ENCODE measurements at regions not wholly inside any gene's neighbourhood (a gene's known extent, or its start where the extent isn't known, plus 50 kb on each side); places are given as distances from the start of the nearest gene placed in this dataset.

- DNase-seq (ENCODE audit: low read depth in 1 of 2, low spot score in 1 of 2) = no peak
- TF ChIP-seq JUND (IDR thresholded peaks at IDR 0.05; ENCODE audit: low read depth) = no peak
Observed at GRCh38 chr1:219689774-219690173, 76.9 kb upstream of the ZC3H11B start.

DNA sequence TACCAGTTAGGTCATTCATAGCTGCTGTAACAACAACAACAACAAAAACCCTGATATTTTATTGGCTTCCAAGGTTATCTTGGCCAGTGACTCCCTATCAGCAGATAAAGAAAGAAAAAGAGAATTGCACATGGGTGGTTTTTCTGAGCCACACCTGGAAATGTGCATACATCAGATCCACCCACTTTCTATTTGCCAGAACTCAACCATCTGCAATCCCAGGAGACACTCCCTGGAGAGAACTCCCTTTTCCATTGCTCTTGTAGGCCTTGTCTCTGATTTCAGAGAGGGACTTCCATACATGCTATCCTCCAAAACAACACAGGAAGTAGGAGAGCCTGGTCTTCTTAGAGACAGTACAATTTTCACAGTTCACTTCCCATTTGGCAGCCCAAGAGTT, 74.9 kb upstream of the ZC3H11B start:
- DNase-seq (ENCODE audit: low read depth in 1 of 2, low spot score in 1 of 2) = no peak
- TF ChIP-seq JUND (IDR thresholded peaks at IDR 0.05; ENCODE audit: low read depth) = no peak
- in situ Hi-C loops (cut with HindIII; ENCODE audit: low pct_unique_long_range_greater_than_20kb, low sequenced_read_pairs) = no loop called here

More at GRCh38 chr1:219689774-219690173, 76.9 kb upstream of the ZC3H11B start:
- in situ Hi-C loops (cut with HindIII; ENCODE audit: low pct_unique_long_range_greater_than_20kb, low sequenced_read_pairs) = no loop called here

- in situ Hi-C loops (cut with HindIII; ENCODE audit: low pct_unique_long_range_greater_than_20kb, low sequenced_read_pairs) = no loop called here
Observed at GRCh38 chr1:219686171-219686570, 73.3 kb upstream of the ZC3H11B start.

DNA sequence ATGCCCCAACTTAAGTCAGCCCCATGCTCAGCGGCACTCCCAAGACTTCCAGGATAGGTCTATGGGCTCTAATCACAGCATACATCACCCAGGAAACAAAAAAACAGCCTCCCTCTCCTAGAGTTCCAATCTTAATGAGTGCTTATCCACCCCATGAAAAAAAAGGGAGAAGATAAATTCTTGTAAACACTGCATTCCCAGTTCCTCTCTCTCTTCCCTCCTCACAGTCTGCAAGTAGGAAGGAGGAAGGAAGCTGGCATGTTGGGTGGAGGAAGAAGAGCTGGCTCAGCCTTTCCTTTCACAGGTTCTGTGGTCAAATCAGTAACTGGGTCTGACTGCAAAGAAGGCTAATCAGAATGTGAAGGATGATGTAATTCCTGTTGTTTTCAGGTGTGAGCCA, 69.9 kb upstream of the ZC3H11B start:
- in situ Hi-C loops (cut with HindIII; ENCODE audit: low pct_unique_long_range_greater_than_20kb, low sequenced_read_pairs) = no loop called here

More at GRCh38 chr1:219686171-219686570, 73.3 kb upstream of the ZC3H11B start:
- no peak for TF ChIP-seq JUND (IDR thresholded peaks at IDR 0.05; ENCODE audit: low read depth)
- DNase-seq (ENCODE audit: low read depth in 1 of 2, low spot score in 1 of 2) = no peak

DNA sequence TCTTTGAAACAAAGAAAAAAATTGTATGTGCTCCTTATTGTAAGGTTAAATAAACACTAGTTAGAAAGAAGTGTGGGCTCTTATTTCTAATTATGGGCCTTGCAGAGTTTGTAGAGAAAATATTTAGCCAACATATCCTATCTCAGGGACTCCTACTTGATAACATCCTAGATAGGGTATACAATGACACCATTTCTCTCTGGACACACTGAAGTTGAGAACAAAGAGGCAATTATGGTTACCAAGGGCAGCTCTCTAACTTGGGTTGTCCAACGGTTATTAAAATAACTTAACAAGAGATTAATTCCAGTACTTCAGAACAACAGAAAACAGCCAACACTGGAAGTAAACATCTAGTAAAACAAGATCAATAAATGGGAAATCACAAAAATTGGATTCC, 69.0 kb upstream of the ZC3H11B start:
- in situ Hi-C loops (cut with HindIII; ENCODE audit: low pct_unique_long_range_greater_than_20kb, low sequenced_read_pairs) = no loop called here
- TF ChIP-seq JUND (IDR thresholded peaks at IDR 0.05; ENCODE audit: low read depth) = no peak
- DNase-seq (ENCODE audit: low read depth in 1 of 2, low spot score in 1 of 2) = no peak

More for the DNA sequence above, 69.9 kb upstream of the ZC3H11B start:
- TF ChIP-seq JUND (IDR thresholded peaks at IDR 0.05; ENCODE audit: low read depth) = no peak
- DNase-seq (ENCODE audit: low read depth in 1 of 2, low spot score in 1 of 2) = no peak

- no peak for DNase-seq (ENCODE audit: low read depth in 1 of 2, low spot score in 1 of 2)
- TF ChIP-seq JUND (IDR thresholded peaks at IDR 0.05; ENCODE audit: low read depth) = no peak
- in situ Hi-C loops (cut with HindIII; ENCODE audit: low pct_unique_long_range_greater_than_20kb, low sequenced_read_pairs) = no loop called here
Observed at GRCh38 chr1:219676012-219676765, 63.3 kb upstream of the ZC3H11B start.

DNA sequence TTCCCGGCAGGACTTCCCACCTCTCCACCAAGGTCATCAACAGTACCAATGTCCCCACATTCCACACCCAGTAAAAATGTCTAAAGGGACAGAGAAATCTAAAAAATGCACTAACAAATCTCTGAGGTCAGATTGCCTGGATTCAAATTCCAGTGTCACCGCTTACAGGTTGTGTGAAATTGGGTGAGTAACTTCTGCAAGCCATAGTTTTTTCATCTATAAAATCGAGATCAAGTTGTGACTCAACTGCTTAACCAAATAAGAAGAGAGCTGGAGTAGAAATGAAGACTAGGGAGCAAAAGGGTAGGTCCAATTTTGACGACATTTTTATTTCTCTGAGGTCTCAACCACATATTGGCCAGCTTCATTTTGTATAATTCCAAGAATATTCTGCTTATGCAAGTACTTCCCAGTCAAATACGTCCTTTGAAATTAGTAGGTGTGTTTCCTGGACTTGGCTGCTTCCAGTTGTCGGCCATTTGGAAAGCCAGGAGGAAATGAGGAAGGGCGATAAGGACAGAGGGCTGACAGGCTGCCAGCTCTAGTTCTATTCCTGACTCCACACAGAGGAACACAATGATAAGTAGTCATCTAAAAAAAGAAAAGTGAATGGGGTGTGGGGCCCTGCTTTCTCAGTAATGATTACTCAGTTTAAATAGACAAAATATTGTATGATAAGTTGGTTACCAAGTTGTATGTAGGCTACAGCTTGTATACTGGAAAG, 57.7 kb upstream of the ZC3H11B start:
- no peak for TF ChIP-seq JUND (IDR thresholded peaks at IDR 0.05; ENCODE audit: low read depth)
- in situ Hi-C loops (cut with HindIII; ENCODE audit: low pct_unique_long_range_greater_than_20kb, low sequenced_read_pairs) = no loop called here
- no peak for DNase-seq (ENCODE audit: low read depth in 1 of 2, low spot score in 1 of 2)

GRCh38 chr1:219669556-219669955, 56.7 kb upstream of the ZC3H11B start:
- DNase-seq (ENCODE audit: low read depth in 1 of 2, low spot score in 1 of 2) = no peak
- in situ Hi-C loops (cut with HindIII; ENCODE audit: low pct_unique_long_range_greater_than_20kb, low sequenced_read_pairs) = no loop called here
- no peak for TF ChIP-seq JUND (IDR thresholded peaks at IDR 0.05; ENCODE audit: low read depth)

DNA sequence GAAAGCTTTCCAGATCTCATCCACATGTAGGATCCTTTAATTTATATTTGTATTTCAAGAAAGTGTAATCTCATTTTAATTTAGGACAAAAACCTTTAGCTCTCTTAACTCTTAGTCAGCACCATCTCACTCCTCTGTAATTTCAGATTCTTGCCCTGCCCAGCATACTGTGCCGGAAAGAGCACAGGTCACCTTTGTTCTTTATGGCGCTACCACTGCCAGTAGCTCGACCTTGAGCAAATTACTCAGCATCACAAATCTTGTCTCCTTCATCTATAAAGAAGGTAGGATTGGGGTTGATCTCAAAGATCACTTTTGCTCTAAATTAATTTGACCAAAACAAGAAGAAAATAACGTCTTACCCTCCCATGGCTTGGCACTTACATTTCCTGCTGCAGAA, 56.1 kb upstream of the ZC3H11B start:
- TF ChIP-seq JUND (IDR thresholded peaks at IDR 0.05; ENCODE audit: low read depth) = no peak
- DNase-seq (ENCODE audit: low read depth in 1 of 2, low spot score in 1 of 2) = no peak
- in situ Hi-C loops (cut with HindIII; ENCODE audit: low pct_unique_long_range_greater_than_20kb, low sequenced_read_pairs) = no loop called here

DNA sequence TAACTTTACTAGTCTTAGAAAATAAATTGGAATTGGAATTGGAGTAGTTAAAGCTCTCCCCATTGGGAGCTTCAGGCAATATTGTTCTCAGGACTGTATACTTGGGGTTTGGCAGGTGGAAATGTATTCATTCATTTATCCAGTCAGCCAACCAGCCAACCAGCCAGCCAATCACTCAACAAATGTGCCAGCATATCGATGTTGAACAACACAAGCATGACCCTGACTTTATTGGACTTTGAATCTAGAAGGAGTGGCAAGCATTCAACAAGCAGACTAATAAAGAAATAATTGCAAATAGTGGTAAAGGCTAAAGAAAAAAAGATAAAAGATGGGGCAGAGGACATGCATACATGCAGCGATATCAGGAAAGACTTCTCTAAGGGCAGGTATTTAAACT, 55.5 kb upstream of the ZC3H11B start:
- DNase-seq (ENCODE audit: low read depth in 1 of 2, low spot score in 1 of 2) = no peak
- no peak for TF ChIP-seq JUND (IDR thresholded peaks at IDR 0.05; ENCODE audit: low read depth)
- in situ Hi-C loops (cut with HindIII; ENCODE audit: low pct_unique_long_range_greater_than_20kb, low sequenced_read_pairs) = no loop called here

- in situ Hi-C loops (cut with HindIII; ENCODE audit: low pct_unique_long_range_greater_than_20kb, low sequenced_read_pairs) = no loop called here
- no peak for DNase-seq (ENCODE audit: low read depth in 1 of 2, low spot score in 1 of 2)
Observed at GRCh38 chr1:219666242-219666641, 53.3 kb upstream of the ZC3H11B start.

DNA sequence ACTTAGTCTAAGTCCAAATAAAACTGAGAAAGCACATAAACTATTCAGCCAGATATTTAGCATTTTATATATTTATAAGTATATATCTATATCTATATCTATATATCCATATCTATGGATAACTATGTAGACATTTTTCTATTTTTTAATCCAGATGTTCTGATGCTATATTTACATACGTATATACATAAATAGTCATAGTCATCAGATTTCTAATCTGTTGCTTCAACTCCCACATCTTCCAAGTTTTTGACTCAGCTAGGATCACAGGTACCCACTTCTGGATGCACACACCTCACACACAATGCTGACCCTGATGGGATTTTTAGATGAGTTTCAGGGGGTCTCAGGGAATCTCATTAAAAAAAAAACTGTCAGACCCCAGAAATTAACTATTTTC, 52.2 kb upstream of the ZC3H11B start:
- DNase-seq (ENCODE audit: low read depth in 1 of 2, low spot score in 1 of 2) = no peak
- TF ChIP-seq JUND (IDR thresholded peaks at IDR 0.05; ENCODE audit: low read depth) = no peak
- in situ Hi-C loops (cut with HindIII; ENCODE audit: low pct_unique_long_range_greater_than_20kb, low sequenced_read_pairs) = no loop called here

More at GRCh38 chr1:219666242-219666641, 53.3 kb upstream of the ZC3H11B start:
- TF ChIP-seq JUND (IDR thresholded peaks at IDR 0.05; ENCODE audit: low read depth) = no peak

GRCh38 chr1:219664310-219665029, 51.6 kb upstream of the ZC3H11B start:
- no peak for TF ChIP-seq JUND (IDR thresholded peaks at IDR 0.05; ENCODE audit: low read depth)
- no peak for DNase-seq (ENCODE audit: low read depth in 1 of 2, low spot score in 1 of 2)
- in situ Hi-C loops (cut with HindIII; ENCODE audit: low pct_unique_long_range_greater_than_20kb, low sequenced_read_pairs) = no loop called here
